GM18909 (cell line): ENCODE measurements at regions not wholly inside any gene's neighbourhood (a gene's known extent, or its start where the extent isn't known, plus 50 kb on each side); places are given as distances from the start of the nearest gene placed in this dataset.

Experiments used
- ATAC-seq: cut with Tn5 transposase; IDR thresholded peaks from one replicate; pipeline ENCODE4 v1.9.1; 2021; ENCODE audit warnings: mild to moderate bottlenecking; ENCODE audit not compliant: unreplicated experiment, poor library complexity

GRCh38 chr16:22751685-22752084 lies 62.3 kb upstream of the HS3ST2 start:
- no peak for ATAC-seq

GRCh38 chr16:22753451-22753850 lies 60.5 kb upstream of the HS3ST2 start:
- no peak for ATAC-seq

GRCh38 chr16:22754577-22754976 lies 59.4 kb upstream of the HS3ST2 start:
- no peak for ATAC-seq

- no peak for ATAC-seq
Measured at GRCh38 chr16:22757202-22757601, 56.8 kb upstream of the HS3ST2 start.

GRCh38 chr16:22762486-22762885 lies 51.5 kb upstream of the HS3ST2 start:
- ATAC-seq, result no peak

- ATAC-seq, result no peak
Measured at GRCh38 chr16:22763437-22764080, 50.4 kb upstream of the HS3ST2 start.
